Esophagus muscularis mucosa (tissue), 4 donors: ENCODE measurements at regions not wholly inside any gene's neighbourhood (a gene's known extent, or its start where the extent isn't known, plus 50 kb on each side); places are given as distances from the start of the nearest gene placed in this dataset.
"Not testable (repeated sequence)": the region's sequence is repeated elsewhere in the genome, so short reads cannot be mapped to it uniquely, and the experiment has no call there.

Experiments
- DNase-seq: peaks from one replicate; pipeline ENCODE4 v3.0.0-alpha.2; 2017; ENCODE audit errors: extremely low spot score
- H3K27ac ChIP-seq, 4 donors: fragments of 200-600 bp; sonication (generic); replicated peaks in 1 of 4; 1 replicate in 3 of 4; 2 replicates in 1 of 4; pipeline ENCODE4 v1.5.1; 2016 to 2019; ENCODE audit warnings: mild to moderate bottlenecking in 1 of 4
- H3K27me3 ChIP-seq, 4 donors: fragments of 200-600 bp; sonication (generic); one replicate each; pipeline versions ENCODE4 v1.5.1 to v1.6.0; 2016 to 2019
- H3K36me3 ChIP-seq, 4 donors: fragments of 200-600 bp; sonication (generic); one replicate each; pipeline ENCODE4 v1.5.1; 2016 to 2019
- H3K4me1 ChIP-seq, 4 donors: fragments of 200-600 bp; sonication (generic); one replicate each; pipeline ENCODE4 v1.5.1; 2016 to 2019
- H3K4me3 ChIP-seq, 4 donors: fragments of 200-600 bp; sonication (generic); 1 replicate in 2 of 4; 2 replicates in 2 of 4; pipeline ENCODE4 v1.5.1; 2016 to 2019; ENCODE audit warnings: mild to moderate bottlenecking in 4 of 4, moderate library complexity in 1 of 4
- H3K9me3 ChIP-seq, 4 donors: fragments of 200-600 bp; sonication (generic); 1 replicate in 3 of 4; 2 replicates in 1 of 4; pipeline ENCODE4 v1.5.1; 2016 to 2019
- CTCF ChIP-seq, 3 experiments: fragments of 200-600 bp in 2 of 3; fragments of 450-650 bp in 1 of 3; sonication (generic) in 2 of 3; IDR thresholded peaks; one replicate each; pipeline ENCODE4 v1.5.1; 2017 to 2019; ENCODE audit warnings: antibody characterized with exemption in 3 of 3, mild to moderate bottlenecking in 2 of 3, moderate library complexity in 1 of 3
- EP300 ChIP-seq: sonication (generic); formaldehyde crosslinking; IDR thresholded peaks from one replicate; pipeline ENCODE4 v1.6.1; 2017; ENCODE audit warnings: antibody characterized with exemption
- POLR2A ChIP-seq: fragments of 450-650 bp; IDR thresholded peaks from one replicate; pipeline ENCODE4 v1.6.1; 2017; ENCODE audit warnings: antibody characterized with exemption, moderate library complexity, mild to moderate bottlenecking, low read depth
- POLR2AphosphoS5 ChIP-seq, 2 donors: sonication (generic); formaldehyde crosslinking; IDR thresholded peaks; one replicate each; pipeline ENCODE4 v1.6.1; 2017; ENCODE audit warnings: antibody characterized with exemption in 2 of 2
- WGBS: methylation state at CpG from one replicate; pipeline ENCODE4 v1.1.5; 2018; 5-methylcytosine and 5-hydroxymethylcytosine counted together
- intact Hi-C: fragments of 100-400 bp; cut with DNase I; formaldehyde crosslinking; loops from one replicate; pipeline ENCODE4 v1.15.1; 2023

GRCh38 chr3:70615286-70615685 is 302.8 kb upstream of the MDFIC2 start:
- TF ChIP-seq POLR2AphosphoS5 (IDR thresholded peaks at IDR 0.05) (no peak), CTCF (IDR thresholded peaks at IDR 0.05) (no peak)
- H3K27me3 ChIP-seq: no peaks in the 10 kb centered on the region
- H3K9me3 ChIP-seq: no peaks in the 10 kb centered on the region
- no peak for DNase-seq
- intact Hi-C loops: no loop called here
- no peaks in the 10 kb centered on the region for H3K36me3 ChIP-seq
- H3K4me1 ChIP-seq: no peaks in the 10 kb centered on the region
- H3K4me3 ChIP-seq: no peak overlapping the region
- WGBS: 0% methylated on average over 1 of the region's 1 CpG
- H3K27ac ChIP-seq: no peak overlapping the region

GRCh38 chr3:70614111-70614510 is 301.7 kb upstream of the MDFIC2 start:
- intact Hi-C loops: no loop called here
- no peaks in the 10 kb centered on the region for H3K27me3 ChIP-seq

GRCh38 chr3:70612920-70613319 is 300.5 kb upstream of the MDFIC2 start:
- DNase-seq: no peak
- Histone ChIP-seq H3K27ac (no peak overlapping the region), H3K36me3 (no peaks in the 10 kb centered on the region), H3K27me3 (no peaks in the 10 kb centered on the region), H3K4me3 (no peak overlapping the region), H3K9me3 (no peaks in the 10 kb centered on the region), H3K4me1 (no peaks in the 10 kb centered on the region)
- intact Hi-C loops: no loop called here
- TF ChIP-seq POLR2A: no peak
- TF ChIP-seq EP300: no peak
- TF ChIP-seq POLR2AphosphoS5 (IDR thresholded peaks at IDR 0.05): no peak
- TF ChIP-seq CTCF (IDR thresholded peaks at IDR 0.05): no peak
- WGBS: 86% methylated on average over 11 of the region's 11 CpGs

More at GRCh38 chr3:70614111-70614510, 301.7 kb upstream of the MDFIC2 start:
- Histone ChIP-seq H3K9me3 (no peaks in the 10 kb centered on the region), H3K27ac (no peak overlapping the region), H3K4me3 (no peak overlapping the region), H3K4me1 (no peaks in the 10 kb centered on the region), H3K36me3 (no peaks in the 10 kb centered on the region)
- TF ChIP-seq POLR2AphosphoS5 (IDR thresholded peaks at IDR 0.05) (no peak), POLR2A (no peak), CTCF (IDR thresholded peaks at IDR 0.05) (no peak), EP300 (no peak)
- DNase-seq: no peak
- 83% methylated on average over 6 of the region's 6 CpGs for WGBS

- H3K27me3 ChIP-seq, H3K27ac ChIP-seq, H3K4me3 ChIP-seq, intact Hi-C loops, DNase-seq, H3K4me1 ChIP-seq, H3K36me3 ChIP-seq, H3K9me3 ChIP-seq: not testable (repeated sequence)
- 93% methylated on average over 4 of the region's 25 CpGs for WGBS
Observed at GRCh38 chr3:70611667-70612277, 299.3 kb upstream of the MDFIC2 start.

- H3K27ac ChIP-seq: no peak overlapping the region
- no peaks in the 10 kb centered on the region for H3K27me3 ChIP-seq
- no peak for TF ChIP-seq POLR2A
- no peak for TF ChIP-seq EP300
- no peak for TF ChIP-seq CTCF (IDR thresholded peaks at IDR 0.05)
- no peak for TF ChIP-seq POLR2AphosphoS5 (IDR thresholded peaks at IDR 0.05)
- no peak overlapping the region for H3K4me3 ChIP-seq
- no peaks in the 10 kb centered on the region for H3K36me3 ChIP-seq
- no peaks in the 10 kb centered on the region for H3K4me1 ChIP-seq
- intact Hi-C loops: no loop called here
- no peak for DNase-seq
- no peaks in the 10 kb centered on the region for H3K9me3 ChIP-seq
Observed at GRCh38 chr3:70608434-70608833, 296.0 kb upstream of the MDFIC2 start.
